ENCODE measurements at regions not wholly inside any gene's neighbourhood (a gene's known extent, or its start where the extent isn't known, plus 50 kb on each side); places are given as distances from the start of the nearest gene placed in this dataset.

GRCh38 chr14:101242442-101243385, 318.6 kb upstream of the DIO3 start:
- H3K36me3 Mint-ChIP-seq (ENCODE audit: low read depth): no peaks in the 10 kb centered on the region
- ChIA-PET POLR2A (no interaction called here), CTCF (no interaction called here)
- H3K4me3 Mint-ChIP-seq: no peak overlapping the region
- no peaks in the 10 kb centered on the region for H3K27me3 Mint-ChIP-seq (ENCODE audit: low read depth)
- DNase-seq (no peak), ATAC-seq (no peak)
- H3K4me1 Mint-ChIP-seq (ENCODE audit: low read depth): no peaks in the 10 kb centered on the region
- H3K27ac Mint-ChIP-seq: no peak overlapping the region
- H3K9me3 Mint-ChIP-seq (ENCODE audit: insufficient read depth): no peaks in the 10 kb centered on the region

DNA sequence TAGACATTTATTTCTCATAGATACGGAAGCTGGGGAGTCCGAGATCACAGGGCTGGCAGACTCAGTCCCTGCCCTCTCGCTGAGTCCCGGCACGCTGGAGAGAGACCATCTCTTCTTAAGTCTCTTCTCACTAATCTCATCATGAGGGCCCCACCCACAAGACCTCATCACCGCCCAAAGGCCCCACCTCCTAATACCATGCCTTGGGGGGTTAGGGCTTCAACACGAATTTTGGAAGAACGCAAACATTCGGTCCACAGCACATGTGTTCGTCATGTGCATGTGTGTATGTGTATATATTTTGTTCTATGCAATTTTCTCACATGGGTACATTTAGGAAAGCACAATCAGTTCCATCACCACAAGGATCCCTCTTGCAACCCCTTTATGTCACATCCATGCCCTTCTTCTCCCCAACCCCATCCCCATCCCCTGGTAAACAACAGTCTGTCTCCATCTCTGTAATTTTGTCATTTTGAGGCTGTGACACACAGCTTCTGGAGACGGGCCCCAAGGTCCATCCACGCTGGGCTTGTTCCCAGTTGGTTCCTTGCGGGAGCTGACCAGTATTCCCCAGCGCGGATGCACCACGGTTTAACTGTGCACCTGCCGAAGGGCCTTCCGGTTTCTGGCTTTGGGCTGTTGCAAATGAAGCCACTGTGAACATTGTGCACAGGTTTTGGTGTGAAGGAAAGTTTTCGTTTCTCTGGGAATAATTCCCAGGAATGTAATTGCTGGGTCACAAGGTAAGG, 317.5 kb upstream of the DIO3 start:
- ATAC-seq (no peak), DNase-seq (no peak)
- Mint-ChIP-seq H3K4me1 (ENCODE audit: low read depth) (no peaks in the 10 kb centered on the region), H3K4me3 (no peak overlapping the region), H3K27me3 (ENCODE audit: low read depth) (no peaks in the 10 kb centered on the region), H3K36me3 (ENCODE audit: low read depth) (no peaks in the 10 kb centered on the region), H3K9me3 (ENCODE audit: insufficient read depth) (no peaks in the 10 kb centered on the region), H3K27ac (no peak overlapping the region)
- ChIA-PET CTCF (no interaction called here), POLR2A (no interaction called here)

GRCh38 chr14:101246894-101247841, 314.1 kb upstream of the DIO3 start:
- Mint-ChIP-seq H3K9me3 (ENCODE audit: insufficient read depth) (no peaks in the 10 kb centered on the region), H3K4me3 (no peak overlapping the region), H3K4me1 (ENCODE audit: low read depth) (peaks cover 7% of the 10 kb centered on the region), H3K27me3 (ENCODE audit: low read depth) (no peaks in the 10 kb centered on the region), H3K27ac (no peak overlapping the region), H3K36me3 (ENCODE audit: low read depth) (no peaks in the 10 kb centered on the region)
- DNase-seq: no peak
- ATAC-seq: no peak
- CTCF ChIA-PET: no interaction called here
- POLR2A ChIA-PET: no interaction called here

GRCh38 chr14:101247842-101248725, 313.2 kb upstream of the DIO3 start:
- Mint-ChIP-seq H3K27me3 (ENCODE audit: low read depth) (no peaks in the 10 kb centered on the region), H3K36me3 (ENCODE audit: low read depth) (no peaks in the 10 kb centered on the region), H3K4me1 (ENCODE audit: low read depth) (peaks cover 15% of the 10 kb centered on the region), H3K27ac (no peak overlapping the region), H3K4me3 (no peak overlapping the region), H3K9me3 (ENCODE audit: insufficient read depth) (no peaks in the 10 kb centered on the region)
- ChIA-PET CTCF (no interaction called here), POLR2A (no interaction called here)
- ATAC-seq (no peak), DNase-seq (peak; percentile 7)

GRCh38 chr14:101248840-101249675, 312.2 kb upstream of the DIO3 start:
- Mint-ChIP-seq H3K9me3 (ENCODE audit: insufficient read depth) (no peaks in the 10 kb centered on the region), H3K4me1 (ENCODE audit: low read depth) (peaks cover 15% of the 10 kb centered on the region), H3K27ac (no peak overlapping the region), H3K36me3 (ENCODE audit: low read depth) (no peaks in the 10 kb centered on the region), H3K4me3 (no peak overlapping the region), H3K27me3 (ENCODE audit: low read depth) (no peaks in the 10 kb centered on the region)
- DNase-seq (peak; percentile 9), ATAC-seq (no peak)
- ChIA-PET CTCF (no interaction called here), POLR2A (no interaction called here)

DNA sequence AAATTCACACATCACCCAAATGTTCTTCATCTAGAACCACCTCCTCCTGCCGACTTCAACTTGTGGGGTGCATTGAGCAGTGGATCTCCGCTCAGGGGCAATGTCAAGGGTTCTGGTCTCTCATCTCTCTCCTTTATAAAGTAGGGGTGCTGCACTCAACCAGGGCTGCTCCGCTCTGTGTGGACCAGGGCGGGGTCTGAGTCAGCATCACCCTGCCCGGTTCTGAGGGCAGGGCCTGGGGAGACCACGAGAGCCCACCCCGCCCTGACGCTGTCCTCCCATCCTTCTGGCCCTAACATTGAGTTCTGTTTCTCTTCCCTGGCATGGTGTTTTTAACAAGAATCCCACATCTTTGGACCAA, 311.6 kb upstream of the DIO3 start:
- CTCF ChIA-PET: no interaction called here

GRCh38 chr14:101250336-101250947, 310.9 kb upstream of the DIO3 start:
- Mint-ChIP-seq H3K27me3 (ENCODE audit: low read depth) (no peaks in the 10 kb centered on the region), H3K9me3 (ENCODE audit: insufficient read depth) (no peaks in the 10 kb centered on the region), H3K4me1 (ENCODE audit: low read depth) (peaks cover 15% of the 10 kb centered on the region), H3K27ac (no peak overlapping the region), H3K36me3 (ENCODE audit: low read depth) (no peaks in the 10 kb centered on the region), H3K4me3 (no peak overlapping the region)
- ChIA-PET CTCF (no interaction called here), POLR2A (interaction anchor here (0.6 kb wide), 1 partner anchor 1013 kb away, joined by 3 read pairs; no protein-coding TSS in a partner anchor)
- DNase-seq (no peak), ATAC-seq (no peak)

More for the DNA sequence above, 311.6 kb upstream of the DIO3 start:
- H3K27ac Mint-ChIP-seq: no peak overlapping the region
- H3K36me3 Mint-ChIP-seq (ENCODE audit: low read depth): no peaks in the 10 kb centered on the region
- H3K27me3 Mint-ChIP-seq (ENCODE audit: low read depth): no peaks in the 10 kb centered on the region
- H3K4me1 Mint-ChIP-seq (ENCODE audit: low read depth): peaks cover 15% of the 10 kb centered on the region
- POLR2A ChIA-PET: no interaction called here
- H3K4me3 Mint-ChIP-seq: no peak overlapping the region
- ATAC-seq (no peak), DNase-seq (no peak)
- H3K9me3 Mint-ChIP-seq (ENCODE audit: insufficient read depth): no peaks in the 10 kb centered on the region

GRCh38 chr14:101250948-101251811, 310.1 kb upstream of the DIO3 start:
- peaks cover 3% of the 10 kb centered on the region for H3K27me3 Mint-ChIP-seq (ENCODE audit: low read depth)
- no peak overlapping the region for H3K27ac Mint-ChIP-seq
- CTCF ChIA-PET: no interaction called here
- DNase-seq (no peak), ATAC-seq (no peak)
- no peak overlapping the region for H3K4me3 Mint-ChIP-seq
- peaks cover 15% of the 10 kb centered on the region for H3K4me1 Mint-ChIP-seq (ENCODE audit: low read depth)
- no peaks in the 10 kb centered on the region for H3K9me3 Mint-ChIP-seq (ENCODE audit: insufficient read depth)
- no peaks in the 10 kb centered on the region for H3K36me3 Mint-ChIP-seq (ENCODE audit: low read depth)
- POLR2A ChIA-PET: interaction anchor here (0.6 kb wide), 1 partner anchor 1014 kb away, joined by 3 read pairs; no protein-coding TSS in a partner anchor

GRCh38 chr14:101251812-101252442, 309.4 kb upstream of the DIO3 start:
- CTCF ChIA-PET: no interaction called here
- ATAC-seq (no peak), DNase-seq (no peak)
- Mint-ChIP-seq H3K4me3 (no peak overlapping the region), H3K4me1 (ENCODE audit: low read depth) (peaks cover 15% of the 10 kb centered on the region), H3K27me3 (ENCODE audit: low read depth) (peaks cover 3% of the 10 kb centered on the region), H3K27ac (peak overlapping the region; percentile 64), H3K36me3 (ENCODE audit: low read depth) (no peaks in the 10 kb centered on the region), H3K9me3 (ENCODE audit: insufficient read depth) (no peaks in the 10 kb centered on the region)
- POLR2A ChIA-PET: no interaction called here

Measured in activated CD8-positive, alpha-beta T cell treated with anti-CD3 and anti-CD28 coated beads, Interleukin-2, amount 10 ng/mL, durations not matched to agents 7 days and 5 days (primary cell).